Mammary epithelial cell (primary cell): ENCODE measurements at regions not wholly inside any gene's neighbourhood (a gene's known extent, or its start where the extent isn't known, plus 50 kb on each side); places are given as distances from the start of the nearest gene placed in this dataset.

Source experiments
- CTCF ChIP-seq, 2 donors: IDR thresholded peaks in 1 of 2; conservative IDR thresholded peaks in 1 of 2; 2 replicates each; pipeline ENCODE4 v1.5.1; 2011 to 2012; ENCODE audit warnings: inconsistent platforms in 2 of 2, low read length in 2 of 2, mild to moderate bottlenecking in 2 of 2, control low read depth in 1 of 2, low read depth in 1 of 2; ENCODE audit not compliant: insufficient read depth in 1 of 2; ENCODE audit errors: extremely low read depth in 1 of 2
- EZH2 ChIP-seq: IDR thresholded peaks from 2 replicates; pipeline ENCODE4 v1.6.1; 2012; ENCODE audit warnings: low read length, inconsistent platforms, borderline replicate concordance

GRCh38 chr15:97156739-97157265 lies 803.7 kb upstream of the ARRDC4 start:
- TF ChIP-seq CTCF (conservative IDR thresholded peaks at IDR 0.05 in 1 of 2, IDR thresholded peaks at IDR 0.05 in 1 of 2; ENCODE audit: extremely low read depth in 1 of 2, insufficient read depth in 1 of 2, low read depth in 1 of 2, low read length in 2 of 2) (no peak), EZH2 (no peak)
